ENCODE measurements at regions not wholly inside any gene's neighbourhood (a gene's known extent, or its start where the extent isn't known, plus 50 kb on each side); places are given as distances from the start of the nearest gene placed in this dataset.

DNA sequence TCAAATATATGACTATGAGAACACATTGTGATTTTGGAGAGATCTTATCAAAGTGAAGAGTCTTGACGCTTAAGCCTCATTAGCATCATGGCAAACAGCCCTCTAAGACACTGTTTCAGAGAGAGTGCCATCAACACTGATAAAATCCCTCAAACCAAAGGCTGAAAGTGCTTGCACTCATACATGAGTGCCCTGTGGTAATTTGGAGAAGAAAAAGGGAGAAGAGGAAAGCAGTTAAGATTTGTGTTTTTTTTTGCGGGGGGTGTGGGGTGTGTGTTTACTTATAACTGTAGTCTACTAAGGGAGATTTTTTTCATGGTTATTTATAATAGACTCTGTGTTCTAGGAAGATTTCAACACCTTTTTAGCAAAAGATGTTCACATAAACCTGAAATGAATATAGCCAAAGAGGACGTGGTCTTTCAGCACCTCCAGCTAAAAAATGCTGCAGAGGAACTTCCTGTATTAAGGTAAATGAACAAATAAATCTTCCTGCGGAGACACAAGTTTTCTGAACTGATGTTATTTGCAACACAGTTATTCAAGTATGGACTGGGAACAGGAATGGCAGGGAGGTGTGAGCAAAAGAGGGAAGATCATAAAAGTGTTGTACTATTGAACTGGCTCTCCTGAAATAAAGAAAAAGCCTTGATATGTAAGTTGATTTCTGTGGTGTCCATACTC lies 81.9 kb upstream of the TGFBR2 start (continued):
- no peak for TF ChIP-seq RAD21 (IDR thresholded peaks at IDR 0.05 in 1 of 2, conservative IDR thresholded peaks at IDR 0.05 in 1 of 2; ENCODE audit: low read depth in 2 of 2, low read length in 2 of 2)
- TF ChIP-seq BACH1 (IDR thresholded peaks at IDR 0.05; ENCODE audit: low read length): no peak
